Fibroblast of mammary gland (primary cell): ENCODE measurements at regions not wholly inside any gene's neighbourhood (a gene's known extent, or its start where the extent isn't known, plus 50 kb on each side); places are given as distances from the start of the nearest gene placed in this dataset.
A peak's percentile ranks its signal among the peaks of the same experiment; 100 is the strongest.
"Not testable (repeated sequence)": the region's sequence is repeated elsewhere in the genome, so short reads cannot be mapped to it uniquely, and the experiment has no call there.

Experiments
- DNase-seq: peaks from one replicate; pipeline ENCODE4 v3.0.0-alpha.2; 2010; ENCODE audit warnings: low read depth
- H3K4me3 ChIP-seq: 2 replicates; pipeline ENCODE4 v1.5.1; 2011; ENCODE audit warnings: low read depth, mild to moderate bottlenecking, low read length, moderate library complexity; ENCODE audit not compliant: control insufficient read depth
- CTCF ChIP-seq: conservative IDR thresholded peaks from 2 replicates; pipeline ENCODE4 v1.5.1; 2011; ENCODE audit warnings: low read depth, low read length, inconsistent platforms; ENCODE audit not compliant: control insufficient read depth, insufficient read depth

DNA sequence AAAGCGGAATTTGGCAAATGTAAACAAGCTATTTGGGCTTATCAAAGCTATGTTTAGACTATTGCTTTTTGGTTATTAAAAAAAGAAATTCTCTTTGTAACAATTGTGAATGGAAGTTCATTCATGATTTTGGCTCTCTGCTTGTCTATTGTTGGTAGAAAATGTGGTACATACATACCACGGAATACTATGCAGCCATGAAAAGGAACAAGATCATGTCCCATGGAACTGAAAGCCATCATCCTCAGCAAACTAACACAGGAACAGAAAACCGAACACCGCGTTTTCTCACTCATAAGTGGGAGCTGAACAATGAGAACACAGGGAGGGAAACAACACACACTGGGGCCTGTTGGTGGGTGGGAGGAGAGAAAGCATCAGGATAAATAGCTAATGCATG lies 465.4 kb downstream of the SETD4 start:
- DNase-seq, result no peak
- no peak for TF ChIP-seq CTCF
- H3K4me3 ChIP-seq, result no peak overlapping the region

- H3K4me3 ChIP-seq, result no peak overlapping the region
- peak; percentile 72 for DNase-seq
- TF ChIP-seq CTCF, result no peak
These were observed 467.3 kb downstream of the SETD4 start for GRCh38 chr21:35593000-35593502.

DNA sequence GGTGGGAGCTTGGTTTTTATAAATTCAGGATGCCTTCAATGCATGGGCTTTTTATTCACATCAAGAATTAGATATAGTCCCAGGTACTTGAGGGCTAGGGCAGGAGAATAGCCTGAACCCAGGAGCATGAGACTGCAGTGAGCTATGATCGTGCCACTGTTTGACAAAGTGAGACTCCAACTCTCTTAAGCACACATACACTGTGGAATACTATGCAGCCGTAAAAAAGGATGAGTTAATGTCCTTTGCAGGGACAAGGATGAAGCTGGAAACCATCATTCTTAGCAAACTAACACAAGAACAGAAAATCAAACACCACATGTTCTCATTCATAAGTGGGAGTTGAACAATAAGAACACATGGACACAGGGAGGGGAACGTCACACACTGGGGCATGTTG lies 470.0 kb downstream of the SETD4 start:
- not testable (repeated sequence) for H3K4me3 ChIP-seq, DNase-seq

GRCh38 chr21:35587841-35588380 lies 472.4 kb downstream of the SETD4 start:
- H3K4me3 ChIP-seq, result no peak overlapping the region
- no peak for DNase-seq
- TF ChIP-seq CTCF, result no peak

GRCh38 chr21:35586305-35586704 lies 474.0 kb downstream of the SETD4 start:
- H3K4me3 ChIP-seq, result no peak overlapping the region
- no peak for TF ChIP-seq CTCF
- DNase-seq, result no peak

DNA sequence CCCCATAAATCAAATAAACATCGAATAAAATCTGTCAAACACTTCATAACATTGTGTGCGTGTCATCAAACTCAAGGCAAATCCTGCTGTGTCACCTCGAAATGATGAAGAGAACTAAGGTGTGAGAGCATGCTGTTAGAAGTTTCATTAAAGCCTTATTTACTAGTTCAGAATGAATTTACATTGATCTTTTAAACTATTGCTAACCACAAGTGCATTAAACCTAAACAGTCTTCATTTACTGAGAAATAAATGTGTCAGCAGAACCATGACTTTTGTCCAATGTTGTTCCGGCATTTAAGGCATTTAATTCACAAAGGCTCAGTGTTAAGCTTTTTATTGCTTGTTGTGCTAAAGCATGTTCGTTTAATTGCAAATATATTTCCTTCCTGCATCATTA lies 474.4 kb downstream of the SETD4 start:
- TF ChIP-seq CTCF, result no peak
- DNase-seq, result no peak
- no peak overlapping the region for H3K4me3 ChIP-seq

DNA sequence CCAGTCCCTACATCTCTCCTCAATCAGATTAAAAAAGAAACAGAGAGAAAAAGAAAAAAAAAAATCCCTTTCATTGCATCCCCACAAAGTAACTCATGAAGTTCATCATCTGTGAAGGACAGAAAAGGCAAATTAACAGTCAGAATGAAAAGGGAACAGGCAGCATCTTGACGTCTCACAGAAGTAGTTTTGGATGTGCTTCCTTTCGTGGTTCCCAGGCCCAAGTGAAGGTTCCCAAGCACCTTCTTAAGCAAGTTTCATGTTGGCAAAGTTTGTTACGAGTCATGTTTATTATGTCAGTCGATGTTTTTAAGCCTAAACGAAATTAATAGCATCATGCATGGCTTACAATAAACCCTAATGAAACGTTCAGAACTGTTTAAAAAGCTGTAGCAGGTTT lies 475.2 kb downstream of the SETD4 start:
- TF ChIP-seq CTCF, result no peak
- DNase-seq, result peak; percentile 74
- H3K4me3 ChIP-seq, result no peak overlapping the region
